Left ventricle myocardium superior (tissue), 1 donor: ENCODE measurements at regions not wholly inside any gene's neighbourhood (a gene's known extent, or its start where the extent isn't known, plus 50 kb on each side); places are given as distances from the start of the nearest gene placed in this dataset.
A peak's percentile ranks its signal among the peaks of the same experiment; 100 is the strongest.

ENCODE experiments used
- ATAC-seq: fragments of 200-7000 bp; cut with Tn5 transposase; one replicate; pipeline ENCODE4 v1.9.1; 2020; ENCODE audit warnings: mild to moderate bottlenecking, moderate library complexity
- DNase-seq: peaks from one replicate; pipeline ENCODE4 v3.0.0-alpha.2; 2020
- intact Hi-C: fragments of 100-400 bp; cut with micrococcal nuclease; formaldehyde crosslinking; loops from one replicate; pipeline ENCODE4 v1.11.0; 2022
- donor health status: DM: no; HTN: yes; CAD: no; lungs with severe emphysema.

- DNase-seq, result no peak
- intact Hi-C loops, result no loop called here
- ATAC-seq, result no peak
Measured at GRCh38 chr2:41736105-41736567, 311.7 kb upstream of the PKDCC start.

GRCh38 chr2:41736586-41736985 is 311.2 kb upstream of the PKDCC start:
- intact Hi-C loops, result no loop called here
- no peak for DNase-seq
- ATAC-seq, result no peak

- intact Hi-C loops, result no loop called here
- no peak for DNase-seq
- ATAC-seq, result peak; percentile 66
Measured at GRCh38 chr2:41737888-41738287, 309.9 kb upstream of the PKDCC start.

GRCh38 chr2:41741951-41742595 is 305.7 kb upstream of the PKDCC start:
- ATAC-seq, result no peak
- intact Hi-C loops, result no loop called here
- DNase-seq, result no peak

- ATAC-seq (no peak), DNase-seq (no peak)
- intact Hi-C loops, result no loop called here
Measured at GRCh38 chr2:41743324-41743723, 304.5 kb upstream of the PKDCC start.

- DNase-seq (no peak), ATAC-seq (no peak)
- intact Hi-C loops, result no loop called here
Measured at GRCh38 chr2:41750829-41751228, 297.0 kb upstream of the PKDCC start.

- ATAC-seq, result no peak
- DNase-seq, result no peak
Measured at GRCh38 chr2:41759880-41760279, 287.9 kb upstream of the PKDCC start.

GRCh38 chr2:41763141-41763540 is 284.7 kb upstream of the PKDCC start:
- intact Hi-C loops, result no loop called here
- no peak for ATAC-seq
- no peak for DNase-seq

More at GRCh38 chr2:41759880-41760279, 287.9 kb upstream of the PKDCC start:
- intact Hi-C loops, result no loop called here

- peak; percentile 43 for ATAC-seq
Measured at GRCh38 chr2:41764131-41764530, 283.7 kb upstream of the PKDCC start.

GRCh38 chr2:41764919-41765318 is 282.9 kb upstream of the PKDCC start:
- DNase-seq (no peak), ATAC-seq (no peak)
- intact Hi-C loops, result no loop called here

More at GRCh38 chr2:41764131-41764530, 283.7 kb upstream of the PKDCC start:
- intact Hi-C loops, result no loop called here
- DNase-seq, result no peak

- intact Hi-C loops, result no loop called here
- ATAC-seq (peak; percentile 82), DNase-seq (peak; percentile 30)
Measured at GRCh38 chr2:41768310-41768709, 279.5 kb upstream of the PKDCC start.

- intact Hi-C loops, result no loop called here
- DNase-seq (no peak), ATAC-seq (no peak)
Measured at GRCh38 chr2:41771710-41772109, 276.1 kb upstream of the PKDCC start.

- DNase-seq (no peak), ATAC-seq (no peak)
- intact Hi-C loops, result no loop called here
Measured at GRCh38 chr2:41772697-41773096, 275.1 kb upstream of the PKDCC start.

GRCh38 chr2:41774011-41774605 is 273.7 kb upstream of the PKDCC start:
- ATAC-seq, result no peak
- DNase-seq, result no peak
- intact Hi-C loops, result no loop called here

GRCh38 chr2:41775366-41776025 is 272.3 kb upstream of the PKDCC start:
- DNase-seq, result no peak
- intact Hi-C loops, result no loop called here
- no peak for ATAC-seq

- ATAC-seq, result no peak
- intact Hi-C loops, result loop anchor here (10.0 kb wide), 2 partner anchors 385 to 1295 kb away; no protein-coding TSS in a partner anchor
Measured at GRCh38 chr2:41779888-41780287, 267.9 kb upstream of the PKDCC start.

GRCh38 chr2:41782306-41783158 is 265.3 kb upstream of the PKDCC start:
- intact Hi-C loops, result loop anchor here (10.0 kb wide), 2 partner anchors 388 to 1298 kb away; no protein-coding TSS in a partner anchor
- ATAC-seq (no peak), DNase-seq (no peak)

More at GRCh38 chr2:41779888-41780287, 267.9 kb upstream of the PKDCC start:
- no peak for DNase-seq

GRCh38 chr2:41784496-41784895 is 263.3 kb upstream of the PKDCC start:
- intact Hi-C loops, result loop anchor here (10.0 kb wide), 2 partner anchors 390 to 1300 kb away; no protein-coding TSS in a partner anchor
- no peak for ATAC-seq
- no peak for DNase-seq

GRCh38 chr2:41785251-41786022 is 262.4 kb upstream of the PKDCC start:
- intact Hi-C loops, result loop anchor here (10.0 kb wide), 2 partner anchors 391 to 1301 kb away; no protein-coding TSS in a partner anchor
- ATAC-seq, result no peak
- DNase-seq, result no peak
